ENCODE measurements at regions not wholly inside any gene's neighbourhood (a gene's known extent, or its start where the extent isn't known, plus 50 kb on each side); places are given as distances from the start of the nearest gene placed in this dataset.

GRCh38 chr16:6035161-6035560 is 937.6 kb upstream of the EEF2KMT start:
- intact Hi-C loops (cut with DNase I): loop anchor here in 1 of 10 donors (10.0 kb wide), 1 partner anchor 60 kb away; no protein-coding TSS in a partner anchor
- 52 to 62% (median 57%) methylated on average over 6 of the region's 6 CpGs for WGBS, 4 donors

GRCh38 chr16:6034511-6034910 is 936.9 kb upstream of the EEF2KMT start:
- Histone ChIP-seq H3K36me3 (no peaks in the 10 kb centered on the region), H3K4me3 (no peak overlapping the region), H3K27me3 (no peaks in the 10 kb centered on the region), H3K4me1 (no peaks in the 10 kb centered on the region), H3K9me3 (peaks cover 0 to 3% (median 0%) of the 10 kb centered on the region in 12 donors), H3K27ac (no peak overlapping the region)
- intact Hi-C loops (cut with DNase I): loop anchor here in 1 of 10 donors (10.0 kb wide), 1 partner anchor 60 kb away; no protein-coding TSS in a partner anchor
- no peak for TF ChIP-seq POLR2A (IDR thresholded peaks at IDR 0.05)
- TF ChIP-seq, protein P1, sequence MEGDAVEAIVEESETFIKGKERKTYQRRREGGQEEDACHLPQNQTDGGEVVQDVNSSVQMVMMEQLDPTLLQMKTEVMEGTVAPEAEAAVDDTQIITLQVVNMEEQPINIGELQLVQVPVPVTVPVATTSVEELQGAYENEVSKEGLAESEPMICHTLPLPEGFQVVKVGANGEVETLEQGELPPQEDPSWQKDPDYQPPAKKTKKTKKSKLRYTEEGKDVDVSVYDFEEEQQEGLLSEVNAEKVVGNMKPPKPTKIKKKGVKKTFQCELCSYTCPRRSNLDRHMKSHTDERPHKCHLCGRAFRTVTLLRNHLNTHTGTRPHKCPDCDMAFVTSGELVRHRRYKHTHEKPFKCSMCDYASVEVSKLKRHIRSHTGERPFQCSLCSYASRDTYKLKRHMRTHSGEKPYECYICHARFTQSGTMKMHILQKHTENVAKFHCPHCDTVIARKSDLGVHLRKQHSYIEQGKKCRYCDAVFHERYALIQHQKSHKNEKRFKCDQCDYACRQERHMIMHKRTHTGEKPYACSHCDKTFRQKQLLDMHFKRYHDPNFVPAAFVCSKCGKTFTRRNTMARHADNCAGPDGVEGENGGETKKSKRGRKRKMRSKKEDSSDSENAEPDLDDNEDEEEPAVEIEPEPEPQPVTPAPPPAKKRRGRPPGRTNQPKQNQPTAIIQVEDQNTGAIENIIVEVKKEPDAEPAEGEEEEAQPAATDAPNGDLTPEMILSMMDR (IDR thresholded peaks at IDR 0.05): no peak
- ATAC-seq (no peak), DNase-seq (no peak)
- WGBS, 4 donors: 82 to 93% (median 88%) methylated on average over 4 of the region's 4 CpGs

More at GRCh38 chr16:6035161-6035560, 937.6 kb upstream of the EEF2KMT start:
- Histone ChIP-seq H3K36me3 (no peaks in the 10 kb centered on the region), H3K4me1 (no peaks in the 10 kb centered on the region), H3K9me3 (peaks cover 0 to 3% (median 0%) of the 10 kb centered on the region in 12 donors), H3K27me3 (no peaks in the 10 kb centered on the region), H3K27ac (no peak overlapping the region), H3K4me3 (no peak overlapping the region)
- DNase-seq: no peak
- ATAC-seq: no peak
- TF ChIP-seq, protein P1 (IDR thresholded peaks at IDR 0.05): no peak
- no peak for TF ChIP-seq POLR2A (IDR thresholded peaks at IDR 0.05)

- TF ChIP-seq POLR2A (IDR thresholded peaks at IDR 0.05): no peak
- TF ChIP-seq, protein P1 (IDR thresholded peaks at IDR 0.05): no peak
- Histone ChIP-seq H3K9me3 (peaks cover 0 to 3% (median 0%) of the 10 kb centered on the region in 12 donors), H3K36me3 (no peaks in the 10 kb centered on the region), H3K4me3 (no peak overlapping the region), H3K27me3 (peaks cover 0 to 5% (median 0%) of the 10 kb centered on the region in 9 donors), H3K27ac (no peak overlapping the region), H3K4me1 (no peaks in the 10 kb centered on the region)
- no peak for DNase-seq
- ATAC-seq: no peak
- WGBS, 4 donors: 54 to 65% (median 62%) methylated on average over 3 of the region's 3 CpGs
- intact Hi-C loops (cut with DNase I): loop anchor here in 1 of 10 donors (10.0 kb wide), 1 partner anchor 62 kb away; no protein-coding TSS in a partner anchor
Observed at GRCh38 chr16:6032438-6032837, 934.8 kb upstream of the EEF2KMT start.

- WGBS, 4 donors: 34 to 45% (median 38%) methylated on average over 7 of the region's 7 CpGs
- Histone ChIP-seq H3K27me3 (peaks cover 0 to 8% (median 0%) of the 10 kb centered on the region in 9 donors), H3K27ac (no peak overlapping the region), H3K36me3 (no peaks in the 10 kb centered on the region), H3K4me1 (no peaks in the 10 kb centered on the region), H3K4me3 (no peak overlapping the region), H3K9me3 (peaks cover 0 to 3% (median 0%) of the 10 kb centered on the region in 12 donors)
- TF ChIP-seq, protein P1 (IDR thresholded peaks at IDR 0.05): no peak
- TF ChIP-seq POLR2A (IDR thresholded peaks at IDR 0.05): no peak
- DNase-seq: no peak
- ATAC-seq: no peak
- intact Hi-C loops (cut with DNase I): loop anchor here in 1 of 10 donors (10.0 kb wide), 1 partner anchor 63 kb away; no protein-coding TSS in a partner anchor
Observed at GRCh38 chr16:6031567-6031966, 934.0 kb upstream of the EEF2KMT start.

Data from heart left ventricle (tissue), 16 donors.